ENCODE measurements at regions not wholly inside any gene's neighbourhood (a gene's known extent, or its start where the extent isn't known, plus 50 kb on each side); places are given as distances from the start of the nearest gene placed in this dataset.

GRCh38 chr12:125525879-125526278, 460.6 kb downstream of the AACS start:
- intact Hi-C loops (cut with DNase I): no loop called here

GRCh38 chr12:125528281-125528680, 463.0 kb downstream of the AACS start:
- Histone ChIP-seq H3K27ac (replicated peaks in 1 of 4) (no peak overlapping the region), H3K9me3 (peaks cover 0 to 7% (median 4%) of the 10 kb centered on the region in 4 donors), H3K4me3 (no peak overlapping the region), H3K27me3 (peaks cover 0 to 16% (median 2%) of the 10 kb centered on the region in 4 donors), H3K4me1 (peaks cover 0 to 2% (median 2%) of the 10 kb centered on the region in 4 donors), H3K36me3 (no peaks in the 10 kb centered on the region)
- DNase-seq (ENCODE audit: extremely low spot score): no peak
- WGBS: 76% methylated on average over 5 of the region's 5 CpGs
- intact Hi-C loops (cut with DNase I): no loop called here
- TF ChIP-seq CTCF (IDR thresholded peaks at IDR 0.05) (no peak), POLR2A (IDR thresholded peaks at IDR 0.05; ENCODE audit: low read depth) (no peak), EP300 (IDR thresholded peaks at IDR 0.05) (no peak), POLR2AphosphoS5 (IDR thresholded peaks at IDR 0.05) (no peak)

More at GRCh38 chr12:125525879-125526278, 460.6 kb downstream of the AACS start:
- H3K4me1 ChIP-seq: no peaks in the 10 kb centered on the region
- 92% methylated on average over 5 of the region's 5 CpGs for WGBS
- DNase-seq (ENCODE audit: extremely low spot score): no peak
- H3K27ac ChIP-seq (replicated peaks in 1 of 4): no peak overlapping the region
- peaks cover 0 to 26% (median 16%) of the 10 kb centered on the region in 4 donors for H3K9me3 ChIP-seq
- TF ChIP-seq CTCF (IDR thresholded peaks at IDR 0.05): no peak
- TF ChIP-seq POLR2A (IDR thresholded peaks at IDR 0.05; ENCODE audit: low read depth): no peak
- peaks cover 0 to 4% (median 0%) of the 10 kb centered on the region in 4 donors for H3K27me3 ChIP-seq
- no peaks in the 10 kb centered on the region for H3K36me3 ChIP-seq
- H3K4me3 ChIP-seq: no peak overlapping the region

- Histone ChIP-seq H3K27me3 (peaks cover 0 to 26% (median 2%) of the 10 kb centered on the region in 4 donors), H3K36me3 (no peaks in the 10 kb centered on the region), H3K27ac (replicated peaks in 1 of 4) (no peak overlapping the region), H3K4me1 (peaks cover 0 to 7% (median 6%) of the 10 kb centered on the region in 4 donors), H3K9me3 (no peaks in the 10 kb centered on the region), H3K4me3 (no peak overlapping the region)
- DNase-seq (ENCODE audit: extremely low spot score): no peak
- intact Hi-C loops (cut with DNase I): loop anchor here (5.0 kb wide), 1 partner anchor 1217 kb away; no protein-coding TSS in a partner anchor
- WGBS: 22% methylated on average over 4 of the region's 4 CpGs
- TF ChIP-seq EP300 (IDR thresholded peaks at IDR 0.05) (no peak), CTCF (IDR thresholded peaks at IDR 0.05) (no peak), POLR2AphosphoS5 (IDR thresholded peaks at IDR 0.05) (no peak), POLR2A (IDR thresholded peaks at IDR 0.05; ENCODE audit: low read depth) (no peak)
Observed at GRCh38 chr12:125530201-125530600, 465.0 kb downstream of the AACS start.

DNA sequence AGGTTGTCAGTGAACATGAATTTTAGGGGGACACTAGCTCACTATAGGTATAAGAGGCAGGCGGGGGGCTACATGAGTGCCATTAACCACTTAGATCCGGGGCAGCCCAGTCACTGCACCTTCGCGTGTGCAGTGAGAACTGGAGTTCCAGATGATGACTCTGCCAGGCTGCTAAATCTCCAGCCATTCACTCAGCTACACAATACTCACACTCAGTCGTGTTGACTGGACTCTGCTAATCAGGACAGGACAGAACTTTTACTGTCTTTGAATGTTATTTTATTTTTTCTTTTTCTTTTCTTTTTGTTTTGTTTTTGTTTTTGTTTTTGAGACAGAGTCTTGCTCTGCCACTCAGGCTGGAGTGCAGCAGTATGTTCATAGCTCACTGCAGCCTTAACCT, 465.6 kb downstream of the AACS start:
- Histone ChIP-seq H3K9me3 (no peaks in the 10 kb centered on the region), H3K4me1 (peaks cover 0 to 7% (median 6%) of the 10 kb centered on the region in 4 donors), H3K36me3 (no peaks in the 10 kb centered on the region), H3K27ac (replicated peaks in 1 of 4) (no peak overlapping the region), H3K4me3 (no peak overlapping the region), H3K27me3 (peaks cover 0 to 30% (median 2%) of the 10 kb centered on the region in 4 donors)
- intact Hi-C loops (cut with DNase I): loop anchor here (5.0 kb wide), 1 partner anchor 1216 kb away; no protein-coding TSS in a partner anchor
- DNase-seq (ENCODE audit: extremely low spot score): no peak
- no peak for TF ChIP-seq CTCF (IDR thresholded peaks at IDR 0.05)
- no peak for TF ChIP-seq EP300 (IDR thresholded peaks at IDR 0.05)
- no peak for TF ChIP-seq POLR2A (IDR thresholded peaks at IDR 0.05; ENCODE audit: low read depth)
- TF ChIP-seq POLR2AphosphoS5 (IDR thresholded peaks at IDR 0.05): no peak
- 41% methylated on average over 5 of the region's 5 CpGs for WGBS

- H3K9me3 ChIP-seq: no peaks in the 10 kb centered on the region
- H3K4me1 ChIP-seq: peaks cover 0 to 7% (median 6%) of the 10 kb centered on the region in 4 donors
- H3K27ac ChIP-seq (replicated peaks in 1 of 4): no peak overlapping the region
- WGBS: 83% methylated on average over 7 of the region's 7 CpGs
- intact Hi-C loops (cut with DNase I): loop anchor here (5.0 kb wide), 1 partner anchor 1216 kb away; no protein-coding TSS in a partner anchor
- H3K4me3 ChIP-seq: no peak overlapping the region
- H3K36me3 ChIP-seq: no peaks in the 10 kb centered on the region
- no peak for TF ChIP-seq POLR2A (IDR thresholded peaks at IDR 0.05; ENCODE audit: low read depth)
- TF ChIP-seq EP300 (IDR thresholded peaks at IDR 0.05): no peak
- no peak for TF ChIP-seq POLR2AphosphoS5 (IDR thresholded peaks at IDR 0.05)
- no peak for TF ChIP-seq CTCF (IDR thresholded peaks at IDR 0.05)
- no peak for DNase-seq (ENCODE audit: extremely low spot score)
- peaks cover 0 to 34% (median 2%) of the 10 kb centered on the region in 4 donors for H3K27me3 ChIP-seq
Observed at GRCh38 chr12:125531574-125531973, 466.3 kb downstream of the AACS start.
